MM.1S (cell line): ENCODE measurements at regions not wholly inside any gene's neighbourhood (a gene's known extent, or its start where the extent isn't known, plus 50 kb on each side); places are given as distances from the start of the nearest gene placed in this dataset.

Experiments
- DNase-seq: peaks from one replicate; pipeline ENCODE4 v3.0.0-alpha.2; 2015
- H2AFZ ChIP-seq: fragments of 300-600 bp; sonication (generic); 2 replicates; pipeline ENCODE4 v1.6.0; 2016; ENCODE audit warnings: antibody characterized with exemption, low read length
- H3F3A ChIP-seq: fragments of 300-600 bp; sonication (generic); 2 replicates; pipeline ENCODE4 v1.6.1; 2016; ENCODE audit warnings: mild to moderate bottlenecking, antibody characterized with exemption, low read length, moderate library complexity, mixed read lengths; ENCODE audit not compliant: insufficient read depth
- H3K27ac ChIP-seq: fragments of 300-600 bp; sonication (generic); 2 replicates; pipeline ENCODE4 v1.5.1; 2016; ENCODE audit warnings: mild to moderate bottlenecking, low read length
- H3K27me3 ChIP-seq: fragments of 300-600 bp; sonication (generic); replicated peaks from 2 replicates; pipeline ENCODE4 v1.6.0; 2016; ENCODE audit warnings: low read length; ENCODE audit not compliant: insufficient read depth
- H3K36me3 ChIP-seq: fragments of 300-600 bp; sonication (generic); replicated peaks from 2 replicates; pipeline ENCODE4 v1.6.1; 2016; ENCODE audit warnings: mild to moderate bottlenecking, low read length, mixed read lengths; ENCODE audit not compliant: insufficient read depth
- H3K4me1 ChIP-seq: fragments of 300-600 bp; sonication (generic); 2 replicates; pipeline ENCODE4 v1.6.1; 2016; ENCODE audit warnings: low read length, mixed read lengths
- H3K4me2 ChIP-seq: fragments of 300-600 bp; sonication (generic); 2 replicates; pipeline ENCODE4 v1.6.0; 2016; ENCODE audit warnings: low read depth, low read length
- H3K4me3 ChIP-seq: fragments of 300-600 bp; sonication (generic); 2 replicates; pipeline ENCODE4 v1.5.1; 2016; ENCODE audit warnings: low read length, mixed read lengths
- H3K79me2 ChIP-seq: fragments of 300-600 bp; sonication (generic); 2 replicates; pipeline ENCODE4 v1.6.1; 2016; ENCODE audit warnings: mixed run types, low read length, mixed read lengths
- H3K9ac ChIP-seq: fragments of 300-600 bp; sonication (generic); 2 replicates; pipeline ENCODE4 v1.6.1; 2016; ENCODE audit warnings: low read length, mixed read lengths
- H3K9me2 ChIP-seq: fragments of 300-600 bp; sonication (generic); replicated peaks from 2 replicates; pipeline ENCODE4 v1.6.1; 2016; ENCODE audit warnings: mild to moderate bottlenecking, low read length, mixed read lengths; ENCODE audit not compliant: insufficient read depth
- H3K9me3 ChIP-seq: fragments of 300-600 bp; sonication (generic); replicated peaks from 2 replicates; pipeline ENCODE4 v1.6.1; 2016; ENCODE audit warnings: mild to moderate bottlenecking, low read length, mixed read lengths; ENCODE audit not compliant: insufficient read depth
- H4K20me1 ChIP-seq: fragments of 300-600 bp; sonication (generic); 2 replicates; pipeline ENCODE4 v1.6.1; 2016; ENCODE audit warnings: mild to moderate bottlenecking, low read length, moderate library complexity, mixed read lengths; ENCODE audit not compliant: insufficient read depth
- EZH2 ChIP-seq: fragments of 300-600 bp; sonication (generic); optimal IDR thresholded peaks from 2 replicates; pipeline ENCODE3; 2017; ENCODE audit warnings: low read depth, mild to moderate bottlenecking, antibody characterized with exemption, low read length, mixed read lengths
- EZH2phosphoT487 ChIP-seq: fragments of 300-600 bp; sonication (generic); IDR thresholded peaks from 2 replicates; pipeline ENCODE4 v1.6.1; 2018; ENCODE audit warnings: antibody characterized with exemption, low read length
- TF ChIP-seq, protein P1 (sequence below): fragments of 300-600 bp; sonication (generic); IDR thresholded peaks from 2 replicates; pipeline ENCODE4 v1.5.1; 2016; ENCODE audit warnings: antibody characterized with exemption, low read length, mixed read lengths

- H3K4me2 ChIP-seq, result no peak overlapping the region
These were observed 61.8 kb downstream of the MYCN start for GRCh38 chr2:16002144-16002543.

DNA sequence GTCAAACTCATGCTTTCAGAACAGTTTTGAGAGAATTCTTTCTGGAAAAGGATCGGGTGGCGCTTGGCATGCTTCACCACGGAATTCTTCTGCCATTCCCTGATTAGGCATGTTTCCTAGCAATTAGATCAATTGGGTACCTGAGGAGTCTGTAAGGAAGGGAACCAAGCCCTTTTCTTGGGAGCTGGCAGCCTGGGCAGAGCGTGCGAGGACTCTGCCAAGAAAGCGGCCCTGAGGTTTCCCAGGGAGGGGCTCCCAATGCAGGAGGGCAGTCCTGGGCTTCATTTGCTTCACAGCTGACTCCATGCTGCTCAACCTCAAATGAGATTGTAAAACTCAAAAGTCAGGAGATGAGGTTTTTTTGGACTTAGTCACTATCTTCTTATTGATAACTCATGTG lies 60.3 kb downstream of the MYCN start:
- H4K20me1 ChIP-seq, result no peaks in the 10 kb centered on the region
- DNase-seq, result no peak
- H3K27ac ChIP-seq, result no peak overlapping the region
- H3K27me3 ChIP-seq, result no peaks in the 10 kb centered on the region
- no peaks in the 10 kb centered on the region for H3K79me2 ChIP-seq
- no peaks in the 10 kb centered on the region for H3K9me2 ChIP-seq
- no peaks in the 10 kb centered on the region for H3K9me3 ChIP-seq
- no peak overlapping the region for H2AFZ ChIP-seq
- no peak overlapping the region for H3K4me3 ChIP-seq
- no peak overlapping the region for H3K4me2 ChIP-seq
- no peak overlapping the region for H3K9ac ChIP-seq
- H3F3A ChIP-seq, result no peaks in the 10 kb centered on the region
- TF ChIP-seq EZH2phosphoT487 (no peak), EZH2 (no peak)
- TF ChIP-seq, protein P1, sequence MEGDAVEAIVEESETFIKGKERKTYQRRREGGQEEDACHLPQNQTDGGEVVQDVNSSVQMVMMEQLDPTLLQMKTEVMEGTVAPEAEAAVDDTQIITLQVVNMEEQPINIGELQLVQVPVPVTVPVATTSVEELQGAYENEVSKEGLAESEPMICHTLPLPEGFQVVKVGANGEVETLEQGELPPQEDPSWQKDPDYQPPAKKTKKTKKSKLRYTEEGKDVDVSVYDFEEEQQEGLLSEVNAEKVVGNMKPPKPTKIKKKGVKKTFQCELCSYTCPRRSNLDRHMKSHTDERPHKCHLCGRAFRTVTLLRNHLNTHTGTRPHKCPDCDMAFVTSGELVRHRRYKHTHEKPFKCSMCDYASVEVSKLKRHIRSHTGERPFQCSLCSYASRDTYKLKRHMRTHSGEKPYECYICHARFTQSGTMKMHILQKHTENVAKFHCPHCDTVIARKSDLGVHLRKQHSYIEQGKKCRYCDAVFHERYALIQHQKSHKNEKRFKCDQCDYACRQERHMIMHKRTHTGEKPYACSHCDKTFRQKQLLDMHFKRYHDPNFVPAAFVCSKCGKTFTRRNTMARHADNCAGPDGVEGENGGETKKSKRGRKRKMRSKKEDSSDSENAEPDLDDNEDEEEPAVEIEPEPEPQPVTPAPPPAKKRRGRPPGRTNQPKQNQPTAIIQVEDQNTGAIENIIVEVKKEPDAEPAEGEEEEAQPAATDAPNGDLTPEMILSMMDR, result no peak
- H3K36me3 ChIP-seq, result no peaks in the 10 kb centered on the region
- H3K4me1 ChIP-seq, result no peaks in the 10 kb centered on the region

More at GRCh38 chr2:16002144-16002543, 61.8 kb downstream of the MYCN start:
- Histone ChIP-seq H3K36me3 (no peaks in the 10 kb centered on the region), H3K9ac (no peak overlapping the region), H3K9me3 (no peaks in the 10 kb centered on the region), H3K9me2 (no peaks in the 10 kb centered on the region), H3K4me1 (no peaks in the 10 kb centered on the region), H3K27me3 (no peaks in the 10 kb centered on the region), H3K79me2 (no peaks in the 10 kb centered on the region), H4K20me1 (no peaks in the 10 kb centered on the region), H3K4me3 (no peak overlapping the region), H2AFZ (no peak overlapping the region), H3F3A (no peaks in the 10 kb centered on the region), H3K27ac (no peak overlapping the region)
- TF ChIP-seq EZH2phosphoT487 (no peak), EZH2 (no peak)
- TF ChIP-seq, protein P1, result no peak
- no peak for DNase-seq

GRCh38 chr2:15999596-16000469 lies 59.5 kb downstream of the MYCN start:
- TF ChIP-seq EZH2, result no peak
- TF ChIP-seq EZH2phosphoT487, result no peak
- TF ChIP-seq, protein P1, result no peak
- no peak overlapping the region for H3K9ac ChIP-seq
- no peaks in the 10 kb centered on the region for H3K27me3 ChIP-seq
- no peak overlapping the region for H2AFZ ChIP-seq
- H3K79me2 ChIP-seq, result no peaks in the 10 kb centered on the region
- no peaks in the 10 kb centered on the region for H4K20me1 ChIP-seq
- no peaks in the 10 kb centered on the region for H3K4me1 ChIP-seq
- no peak for DNase-seq
- H3K36me3 ChIP-seq, result no peaks in the 10 kb centered on the region
- no peak overlapping the region for H3K4me2 ChIP-seq
- no peaks in the 10 kb centered on the region for H3F3A ChIP-seq
- H3K9me2 ChIP-seq, result no peaks in the 10 kb centered on the region
- no peaks in the 10 kb centered on the region for H3K9me3 ChIP-seq
- no peak overlapping the region for H3K4me3 ChIP-seq
- no peak overlapping the region for H3K27ac ChIP-seq
